ENCODE measurements at regions not wholly inside any gene's neighbourhood (a gene's known extent, or its start where the extent isn't known, plus 50 kb on each side); places are given as distances from the start of the nearest gene placed in this dataset.
A peak's percentile ranks its signal among the peaks of the same experiment; 100 is the strongest.

DNA sequence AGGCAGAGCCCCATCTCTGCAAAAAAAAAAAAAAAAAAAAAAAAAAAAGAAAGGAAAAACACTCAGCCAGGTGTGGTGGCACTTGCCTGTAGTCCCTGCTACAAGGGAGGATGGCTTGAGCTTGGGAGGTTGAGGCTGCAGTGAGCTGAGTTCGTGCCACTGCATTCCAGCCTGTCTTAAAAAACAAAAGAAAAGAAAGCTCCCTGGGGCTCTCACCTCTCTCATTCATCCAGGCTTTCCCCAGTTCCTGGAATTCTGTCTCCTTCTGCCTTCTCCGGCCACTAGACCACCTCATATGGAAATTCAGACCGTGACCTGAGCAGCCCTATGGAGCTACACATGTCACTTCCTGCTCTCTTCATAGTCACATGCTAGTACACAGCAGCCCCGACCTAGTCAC, 101.1 kb upstream of the TAB2 start:
- Histone ChIP-seq H3K27ac (no peak overlapping the region), H3K9me2 (replicated peaks; ENCODE audit: insufficient read depth) (no peaks in the 10 kb centered on the region), H3K36me3 (replicated peaks; ENCODE audit: insufficient read depth, low read depth) (no peaks in the 10 kb centered on the region), H3K4me2 (no peak overlapping the region), H4K20me1 (ENCODE audit: insufficient read depth, poor library complexity, severe bottlenecking) (no peaks in the 10 kb centered on the region), H3K27me3 (no peaks in the 10 kb centered on the region), H3K9me3 (ENCODE audit: low read depth) (no peaks in the 10 kb centered on the region), H3K79me2 (no peaks in the 10 kb centered on the region), H2AFZ (no peak overlapping the region), H3K4me3 (no peak overlapping the region), H3K4me1 (ENCODE audit: insufficient read depth) (no peaks in the 10 kb centered on the region)
- DNase-seq (ENCODE audit: low spot score): no peak
- WGBS (ENCODE audit: low lambda C conversion rate, missing lambda C conversion rate): 88% methylated on average over 4 of the region's 4 CpGs
- no peak for TF ChIP-seq EZH2phosphoT487 (IDR thresholded peaks at IDR 0.05; ENCODE audit: low read depth, severe bottlenecking, unreplicated experiment)
- TF ChIP-seq, protein P1, sequence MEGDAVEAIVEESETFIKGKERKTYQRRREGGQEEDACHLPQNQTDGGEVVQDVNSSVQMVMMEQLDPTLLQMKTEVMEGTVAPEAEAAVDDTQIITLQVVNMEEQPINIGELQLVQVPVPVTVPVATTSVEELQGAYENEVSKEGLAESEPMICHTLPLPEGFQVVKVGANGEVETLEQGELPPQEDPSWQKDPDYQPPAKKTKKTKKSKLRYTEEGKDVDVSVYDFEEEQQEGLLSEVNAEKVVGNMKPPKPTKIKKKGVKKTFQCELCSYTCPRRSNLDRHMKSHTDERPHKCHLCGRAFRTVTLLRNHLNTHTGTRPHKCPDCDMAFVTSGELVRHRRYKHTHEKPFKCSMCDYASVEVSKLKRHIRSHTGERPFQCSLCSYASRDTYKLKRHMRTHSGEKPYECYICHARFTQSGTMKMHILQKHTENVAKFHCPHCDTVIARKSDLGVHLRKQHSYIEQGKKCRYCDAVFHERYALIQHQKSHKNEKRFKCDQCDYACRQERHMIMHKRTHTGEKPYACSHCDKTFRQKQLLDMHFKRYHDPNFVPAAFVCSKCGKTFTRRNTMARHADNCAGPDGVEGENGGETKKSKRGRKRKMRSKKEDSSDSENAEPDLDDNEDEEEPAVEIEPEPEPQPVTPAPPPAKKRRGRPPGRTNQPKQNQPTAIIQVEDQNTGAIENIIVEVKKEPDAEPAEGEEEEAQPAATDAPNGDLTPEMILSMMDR (IDR thresholded peaks at IDR 0.05; ENCODE audit: poor library complexity): no peak
- TF ChIP-seq EZH2 (IDR thresholded peaks at IDR 0.05; ENCODE audit: borderline replicate concordance): no peak

DNA sequence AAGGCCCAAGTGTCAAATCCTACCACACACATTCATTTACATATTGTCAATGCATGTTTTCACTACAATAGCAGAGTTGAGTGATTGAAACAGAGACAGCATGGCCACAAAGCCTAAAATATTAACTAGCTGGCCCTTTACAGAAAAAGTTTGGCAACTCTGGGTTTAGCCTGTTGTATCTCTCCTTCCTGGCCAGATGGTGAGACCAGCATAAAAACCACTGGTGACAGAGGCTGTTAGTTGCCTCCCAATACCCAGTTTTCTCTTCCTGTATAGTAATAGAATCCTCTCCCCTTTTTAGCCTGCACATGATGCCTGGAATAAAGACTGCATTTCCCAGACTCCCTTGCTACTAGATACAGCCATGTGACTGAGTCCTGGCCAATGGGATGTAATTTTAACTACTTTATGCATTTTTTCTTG, 100.0 kb upstream of the TAB2 start:
- Histone ChIP-seq H3K9me2 (replicated peaks; ENCODE audit: insufficient read depth) (no peaks in the 10 kb centered on the region), H3K79me2 (no peaks in the 10 kb centered on the region), H3K27me3 (no peaks in the 10 kb centered on the region), H3K4me2 (no peak overlapping the region), H2AFZ (no peak overlapping the region), H3K4me1 (ENCODE audit: insufficient read depth) (no peaks in the 10 kb centered on the region), H4K20me1 (ENCODE audit: insufficient read depth, poor library complexity, severe bottlenecking) (no peaks in the 10 kb centered on the region), H3K27ac (no peak overlapping the region), H3K9me3 (ENCODE audit: low read depth) (no peaks in the 10 kb centered on the region), H3K4me3 (no peak overlapping the region), H3K36me3 (replicated peaks; ENCODE audit: insufficient read depth, low read depth) (no peaks in the 10 kb centered on the region)
- no peak for TF ChIP-seq EZH2 (IDR thresholded peaks at IDR 0.05; ENCODE audit: borderline replicate concordance)
- TF ChIP-seq, protein P1 (IDR thresholded peaks at IDR 0.05; ENCODE audit: poor library complexity): no peak
- TF ChIP-seq EZH2phosphoT487 (IDR thresholded peaks at IDR 0.05; ENCODE audit: low read depth, severe bottlenecking, unreplicated experiment): no peak
- DNase-seq (ENCODE audit: low spot score): no peak

DNA sequence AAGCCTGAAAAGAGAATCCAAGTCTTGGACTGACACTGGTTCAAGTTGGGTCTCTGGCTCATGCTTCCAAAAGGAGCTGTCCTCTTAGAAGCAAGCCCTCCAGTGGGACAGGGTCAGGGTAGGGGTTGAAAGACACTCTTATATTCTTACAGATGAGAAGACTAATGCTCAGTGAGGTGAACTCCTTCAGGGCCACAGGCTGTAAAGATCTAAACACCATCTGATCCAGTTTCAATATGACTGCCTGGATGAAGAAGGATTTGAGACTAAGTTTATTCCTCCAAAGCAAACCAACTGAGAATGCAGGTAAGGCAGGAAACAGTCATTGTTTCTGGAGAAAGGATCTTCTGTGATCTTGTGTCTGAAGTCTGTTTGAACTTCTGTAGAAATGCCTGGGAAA, 99.0 kb upstream of the TAB2 start:
- peaks cover 3% of the 10 kb centered on the region for H3K4me1 ChIP-seq (ENCODE audit: insufficient read depth)
- no peak for DNase-seq (ENCODE audit: low spot score)
- TF ChIP-seq, protein P1 (IDR thresholded peaks at IDR 0.05; ENCODE audit: poor library complexity): no peak
- no peak for TF ChIP-seq EZH2 (IDR thresholded peaks at IDR 0.05; ENCODE audit: borderline replicate concordance)
- no peaks in the 10 kb centered on the region for H3K27me3 ChIP-seq
- H3K79me2 ChIP-seq: no peaks in the 10 kb centered on the region
- H3K9me2 ChIP-seq (replicated peaks; ENCODE audit: insufficient read depth): no peaks in the 10 kb centered on the region
- H3K4me3 ChIP-seq: no peak overlapping the region
- no peaks in the 10 kb centered on the region for H3K9me3 ChIP-seq (ENCODE audit: low read depth)
- H3K4me2 ChIP-seq: no peak overlapping the region
- peak overlapping the region; percentile 8 for H2AFZ ChIP-seq
- no peaks in the 10 kb centered on the region for H3K36me3 ChIP-seq (replicated peaks; ENCODE audit: insufficient read depth, low read depth)
- no peak overlapping the region for H3K27ac ChIP-seq
- H4K20me1 ChIP-seq (ENCODE audit: insufficient read depth, poor library complexity, severe bottlenecking): no peaks in the 10 kb centered on the region

DNA sequence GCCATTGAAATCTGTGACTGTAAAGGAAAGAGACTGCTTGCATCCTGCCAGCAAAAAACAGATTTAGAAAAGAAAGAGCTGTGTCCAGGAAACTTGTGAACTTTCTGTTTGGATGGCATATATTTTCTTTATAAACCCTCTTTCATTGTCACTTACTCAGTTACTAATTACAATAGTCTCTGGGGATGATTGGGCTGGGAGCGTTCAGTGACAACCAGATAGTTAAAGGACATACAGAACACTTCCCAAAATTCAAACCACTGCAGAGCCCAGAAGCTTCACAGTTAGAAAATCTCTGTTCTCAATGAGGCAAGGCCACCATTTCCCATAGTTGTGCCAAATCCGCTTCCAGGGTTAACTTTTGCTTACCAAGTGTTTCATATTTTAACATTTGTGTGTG, 98.6 kb upstream of the TAB2 start:
- Histone ChIP-seq H3K27ac (no peak overlapping the region), H3K36me3 (replicated peaks; ENCODE audit: insufficient read depth, low read depth) (no peaks in the 10 kb centered on the region), H4K20me1 (ENCODE audit: insufficient read depth, poor library complexity, severe bottlenecking) (no peaks in the 10 kb centered on the region), H3K79me2 (no peaks in the 10 kb centered on the region), H3K9me3 (ENCODE audit: low read depth) (no peaks in the 10 kb centered on the region), H3K9me2 (replicated peaks; ENCODE audit: insufficient read depth) (no peaks in the 10 kb centered on the region), H3K4me2 (no peak overlapping the region), H3K4me1 (ENCODE audit: insufficient read depth) (peaks cover 7% of the 10 kb centered on the region), H2AFZ (peak overlapping the region; percentile 8), H3K4me3 (no peak overlapping the region), H3K27me3 (no peaks in the 10 kb centered on the region)
- 85% methylated on average over 2 of the region's 2 CpGs for WGBS (ENCODE audit: low lambda C conversion rate, missing lambda C conversion rate)
- no peak for TF ChIP-seq EZH2 (IDR thresholded peaks at IDR 0.05; ENCODE audit: borderline replicate concordance)
- no peak for TF ChIP-seq EZH2phosphoT487 (IDR thresholded peaks at IDR 0.05; ENCODE audit: low read depth, severe bottlenecking, unreplicated experiment)
- TF ChIP-seq, protein P1 (IDR thresholded peaks at IDR 0.05; ENCODE audit: poor library complexity): no peak
- no peak for DNase-seq (ENCODE audit: low spot score)

Data from hepatocyte (in vitro differentiated cells).